ENCODE measurements at regions not wholly inside any gene's neighbourhood (a gene's known extent, or its start where the extent isn't known, plus 50 kb on each side); places are given as distances from the start of the nearest gene placed in this dataset.

- no peak for DNase-seq (ENCODE audit: low spot score)
- in situ Hi-C loops (cut with MboI; ENCODE audit: low sequenced_read_pairs, unreplicated experiment), result no loop called here
- TF ChIP-seq CTCF (IDR thresholded peaks at IDR 0.05; ENCODE audit: borderline replicate concordance, control extremely low read depth, extremely low read depth, insufficient read depth, missing control alignments), result no peak
Measured at GRCh38 chr5:9707732-9708462, 77.7 kb upstream of the TAS2R1 start.

- no peak for TF ChIP-seq CTCF (IDR thresholded peaks at IDR 0.05; ENCODE audit: borderline replicate concordance, control extremely low read depth, extremely low read depth, insufficient read depth, missing control alignments)
- in situ Hi-C loops (cut with MboI; ENCODE audit: low sequenced_read_pairs, unreplicated experiment), result no loop called here
- DNase-seq (ENCODE audit: low spot score), result no peak
Measured at GRCh38 chr5:9699681-9700080, 69.5 kb upstream of the TAS2R1 start.

GRCh38 chr5:9698841-9699240, 68.7 kb upstream of the TAS2R1 start:
- DNase-seq (ENCODE audit: low spot score), result no peak
- no peak for TF ChIP-seq CTCF (IDR thresholded peaks at IDR 0.05; ENCODE audit: borderline replicate concordance, control extremely low read depth, extremely low read depth, insufficient read depth, missing control alignments)
- in situ Hi-C loops (cut with MboI; ENCODE audit: low sequenced_read_pairs, unreplicated experiment), result no loop called here

- no peak for TF ChIP-seq CTCF (IDR thresholded peaks at IDR 0.05; ENCODE audit: borderline replicate concordance, control extremely low read depth, extremely low read depth, insufficient read depth, missing control alignments)
- DNase-seq (ENCODE audit: low spot score), result no peak
- in situ Hi-C loops (cut with MboI; ENCODE audit: low sequenced_read_pairs, unreplicated experiment), result no loop called here
Measured at GRCh38 chr5:9698125-9698826, 68.1 kb upstream of the TAS2R1 start.

GRCh38 chr5:9692576-9692975, 62.4 kb upstream of the TAS2R1 start:
- no peak for DNase-seq (ENCODE audit: low spot score)
- in situ Hi-C loops (cut with MboI; ENCODE audit: low sequenced_read_pairs, unreplicated experiment), result no loop called here
- no peak for TF ChIP-seq CTCF (IDR thresholded peaks at IDR 0.05; ENCODE audit: borderline replicate concordance, control extremely low read depth, extremely low read depth, insufficient read depth, missing control alignments)

GRCh38 chr5:9691261-9691660, 61.1 kb upstream of the TAS2R1 start:
- no peak for TF ChIP-seq CTCF (IDR thresholded peaks at IDR 0.05; ENCODE audit: borderline replicate concordance, control extremely low read depth, extremely low read depth, insufficient read depth, missing control alignments)

More at GRCh38 chr5:9691261-9691660, 61.1 kb upstream of the TAS2R1 start:
- no peak for DNase-seq (ENCODE audit: low spot score)
- in situ Hi-C loops (cut with MboI; ENCODE audit: low sequenced_read_pairs, unreplicated experiment), result no loop called here
